GM21515 (cell line): ENCODE measurements at regions not wholly inside any gene's neighbourhood (a gene's known extent, or its start where the extent isn't known, plus 50 kb on each side); places are given as distances from the start of the nearest gene placed in this dataset.

ENCODE experiments used
- ATAC-seq: cut with Tn5 transposase; IDR thresholded peaks from one replicate; pipeline ENCODE4 v1.9.1; 2021; ENCODE audit not compliant: unreplicated experiment

DNA sequence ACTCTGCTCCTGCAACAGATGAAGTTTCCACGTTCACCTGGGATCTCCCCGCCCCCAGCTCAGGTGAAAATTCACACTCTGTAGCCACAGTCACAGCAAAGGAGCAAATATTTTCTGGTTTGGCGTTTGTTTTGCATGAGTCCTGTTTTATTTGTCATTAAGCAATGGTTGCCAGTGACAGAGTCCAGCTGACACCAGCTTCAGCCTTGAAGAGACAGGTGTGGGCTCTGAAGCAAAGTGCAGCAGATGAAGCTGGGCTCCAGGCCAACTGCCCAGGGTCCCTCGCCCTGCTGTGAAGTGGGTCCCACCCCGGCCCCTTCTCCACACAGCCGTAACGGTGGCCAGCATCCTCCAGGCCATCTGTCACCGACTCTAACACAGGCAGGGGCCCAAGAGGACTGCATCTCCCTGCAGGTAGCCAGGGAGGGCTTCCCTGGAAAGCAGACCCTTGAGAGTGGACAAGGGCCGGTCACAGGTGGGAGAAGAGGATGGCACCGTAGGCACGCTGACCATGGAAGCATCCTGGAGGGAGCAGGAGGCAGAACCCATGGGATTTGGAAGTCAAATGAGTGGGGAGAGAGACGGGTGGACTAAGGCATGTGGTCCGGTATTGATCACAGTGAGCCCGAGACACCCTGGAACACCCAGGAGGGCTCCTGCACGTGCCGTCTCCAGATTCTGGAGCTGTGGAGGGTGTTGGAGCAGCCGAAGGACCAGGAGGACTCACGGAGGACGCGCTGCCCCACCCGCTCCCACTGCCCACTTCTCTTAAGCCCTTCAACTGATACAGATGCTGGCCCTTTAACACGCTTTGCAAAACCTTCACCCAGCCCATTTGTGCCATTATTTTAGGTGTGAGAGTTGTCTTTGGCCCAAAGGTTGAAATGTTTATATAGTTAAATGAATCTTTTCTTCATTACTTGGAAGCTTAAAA lies 294.5 kb downstream of the BRD1 start:
- ATAC-seq, result no peak

DNA sequence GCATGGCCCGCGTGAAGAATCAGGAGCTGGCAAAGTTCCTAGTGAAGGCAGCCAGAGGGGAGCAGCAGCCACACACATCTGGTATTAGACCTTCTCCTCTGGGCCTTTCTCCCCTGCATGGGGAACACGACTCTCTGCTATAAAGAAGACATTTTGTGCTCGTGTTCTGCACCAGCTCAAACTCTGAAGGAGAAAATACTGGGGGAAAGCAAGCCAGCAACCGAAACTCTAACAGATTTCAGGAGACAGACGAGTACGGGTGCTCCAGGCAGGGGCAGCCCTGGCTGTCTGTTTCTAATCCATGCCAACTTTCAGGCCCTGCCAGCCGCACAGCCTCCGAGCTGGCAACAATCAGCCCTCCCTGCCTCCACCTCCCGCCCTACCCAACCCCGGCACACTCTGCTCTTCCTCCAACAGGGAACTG lies 296.3 kb downstream of the BRD1 start:
- no peak for ATAC-seq

DNA sequence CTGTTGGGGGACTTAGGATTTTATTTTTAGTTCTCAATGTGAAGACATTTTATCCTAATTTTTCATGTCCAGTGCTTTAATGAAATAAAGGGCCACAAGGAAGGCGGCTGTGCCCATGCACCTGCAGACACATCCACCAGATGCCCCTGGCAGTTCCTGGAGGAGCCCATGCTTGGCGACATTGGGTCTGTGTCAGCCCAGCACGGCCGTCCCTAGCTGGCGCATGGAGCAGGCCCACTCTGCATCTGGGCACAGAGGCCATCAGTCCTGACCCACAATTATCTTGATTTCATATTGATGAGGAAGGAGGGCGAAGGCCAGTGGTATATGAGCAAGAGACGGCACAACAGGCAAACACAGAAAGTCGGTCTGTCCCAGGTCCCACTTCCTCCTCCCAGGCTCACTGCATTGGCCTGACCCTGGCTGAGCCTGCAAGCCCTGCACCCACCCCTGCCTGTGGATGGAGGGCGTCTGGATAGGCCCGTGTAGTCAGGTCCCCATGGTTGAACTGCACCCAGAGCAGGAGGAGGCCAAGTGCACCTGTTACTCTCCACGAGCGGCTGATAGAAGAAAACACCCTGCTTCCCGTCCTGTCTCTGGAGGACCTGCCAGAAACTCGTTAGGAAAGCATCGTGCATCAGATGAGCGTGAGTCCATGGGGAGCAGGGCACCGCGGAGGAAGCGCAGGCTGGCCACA lies 296.9 kb downstream of the BRD1 start:
- ATAC-seq, result no peak

DNA sequence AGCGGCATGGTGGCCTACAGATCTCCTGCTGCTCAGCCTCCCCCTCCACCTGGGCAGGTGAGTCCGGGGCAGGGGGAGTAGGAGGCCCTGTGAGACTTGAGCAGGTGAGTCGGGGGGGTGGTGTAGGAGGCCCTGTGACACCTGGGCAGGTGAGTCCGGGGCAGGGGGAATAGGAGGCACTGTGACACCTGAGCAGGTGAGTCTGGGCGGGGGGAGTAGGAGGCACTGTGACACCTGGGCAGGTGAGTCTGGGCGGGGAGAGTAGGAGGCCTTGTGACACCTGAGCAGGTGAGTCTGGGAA lies 299.3 kb downstream of the BRD1 start:
- no peak for ATAC-seq

DNA sequence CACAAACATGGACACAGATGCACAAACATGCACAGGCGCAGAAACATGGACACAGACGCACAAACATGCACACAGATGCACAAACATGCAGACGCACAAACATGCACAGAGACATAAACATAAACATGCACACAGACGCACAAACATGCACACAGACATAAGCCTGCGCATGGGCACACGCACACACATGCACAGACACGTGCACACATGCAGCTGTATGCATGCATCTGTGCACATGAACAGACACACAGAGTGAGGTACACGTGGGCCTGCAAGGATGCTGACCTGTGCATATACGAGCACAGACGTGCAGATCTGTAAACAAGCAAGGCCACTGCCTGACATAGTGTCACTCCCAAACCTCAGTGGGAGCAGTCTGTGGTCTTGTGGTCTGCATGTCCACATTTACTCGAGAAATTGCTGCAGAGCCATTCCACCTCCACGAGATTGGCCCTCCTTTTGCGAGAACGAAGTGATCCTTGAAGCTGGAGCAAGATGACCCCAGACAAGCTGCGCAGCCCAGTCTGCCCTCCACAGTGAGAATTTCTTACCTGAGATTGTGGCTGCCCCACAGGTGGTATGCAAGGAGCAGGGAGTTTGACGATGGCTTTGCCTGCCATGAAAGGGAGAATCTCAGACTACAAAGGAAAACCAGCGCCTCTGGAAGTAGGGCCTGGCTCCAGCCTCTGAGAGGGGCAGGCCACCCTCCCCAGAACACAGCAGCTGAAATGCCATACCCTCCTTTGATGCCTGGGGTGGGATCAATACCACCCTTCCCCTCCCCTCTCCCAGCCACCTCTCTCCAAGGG lies 299.9 kb downstream of the BRD1 start:
- no peak for ATAC-seq

DNA sequence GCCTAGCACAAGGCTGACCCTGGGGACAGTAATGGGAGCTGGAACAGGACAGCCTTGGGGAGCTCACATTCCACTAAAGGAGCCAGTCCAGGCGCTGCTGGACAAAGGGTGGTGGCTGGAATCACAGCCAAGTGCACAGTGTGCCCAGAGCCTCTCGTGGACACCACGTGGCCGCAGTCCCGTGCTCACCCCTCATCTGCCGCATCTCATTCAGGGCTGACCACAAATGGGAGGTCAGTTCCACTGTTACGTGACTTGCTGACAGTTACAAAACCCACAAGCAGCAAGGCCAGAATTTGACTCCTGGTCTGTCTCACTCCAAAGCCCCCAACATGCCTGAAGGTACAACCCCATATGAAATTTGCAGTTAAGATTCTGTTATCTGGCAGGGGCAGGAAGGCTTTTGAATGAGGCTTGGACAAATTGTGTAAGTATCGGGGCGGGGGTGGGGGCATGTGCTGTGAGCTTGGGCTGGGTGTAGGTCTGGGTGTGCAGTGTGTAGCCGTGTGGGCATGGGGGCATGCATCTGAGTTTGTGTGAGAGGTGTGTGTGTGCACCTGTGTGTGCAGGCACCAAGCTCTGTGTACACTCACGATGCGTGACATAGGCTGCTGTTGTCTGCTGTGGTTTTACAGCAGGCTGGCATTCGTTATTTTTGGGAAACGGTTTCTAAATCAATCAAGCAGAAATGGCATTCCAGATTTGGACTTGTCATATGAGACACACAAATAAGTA lies 301.7 kb downstream of the BRD1 start:
- ATAC-seq, result no peak

DNA sequence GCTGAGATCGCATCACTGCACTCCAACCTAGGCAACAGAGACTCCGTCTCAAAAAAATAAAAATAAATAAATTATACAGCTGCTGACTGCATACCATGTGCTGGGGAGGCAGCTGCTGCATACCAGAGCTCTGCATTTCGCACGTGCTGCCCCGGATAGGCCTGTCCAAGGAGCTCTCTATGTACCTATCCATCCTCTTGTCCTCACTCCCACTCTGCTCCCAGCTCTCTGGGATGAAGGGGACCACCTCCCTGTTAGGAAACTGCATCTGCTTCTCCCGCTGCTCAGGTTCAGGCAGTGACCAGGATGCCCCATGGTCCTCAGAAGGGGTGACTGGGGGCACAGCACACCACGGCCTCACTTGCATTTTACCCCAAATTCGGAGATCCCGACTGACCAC lies 302.3 kb downstream of the BRD1 start:
- ATAC-seq, result no peak

DNA sequence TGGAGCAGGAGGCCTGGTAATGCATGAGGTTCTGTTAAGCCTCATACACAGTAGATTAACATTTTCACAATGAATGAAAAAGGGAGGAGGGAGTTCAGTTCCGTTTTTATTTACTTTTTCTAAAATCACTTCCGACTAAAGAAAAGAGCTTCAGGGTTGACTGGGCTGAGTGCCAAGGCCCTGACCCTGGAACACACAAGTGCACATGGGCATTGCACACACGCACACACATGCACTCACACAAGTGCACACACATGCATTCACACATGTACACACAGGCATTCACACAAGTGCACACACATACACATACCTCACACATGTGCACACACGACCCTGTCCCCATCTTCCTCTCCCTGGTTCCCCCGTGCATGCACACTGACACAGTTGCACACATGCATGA lies 303.3 kb downstream of the BRD1 start:
- no peak for ATAC-seq

DNA sequence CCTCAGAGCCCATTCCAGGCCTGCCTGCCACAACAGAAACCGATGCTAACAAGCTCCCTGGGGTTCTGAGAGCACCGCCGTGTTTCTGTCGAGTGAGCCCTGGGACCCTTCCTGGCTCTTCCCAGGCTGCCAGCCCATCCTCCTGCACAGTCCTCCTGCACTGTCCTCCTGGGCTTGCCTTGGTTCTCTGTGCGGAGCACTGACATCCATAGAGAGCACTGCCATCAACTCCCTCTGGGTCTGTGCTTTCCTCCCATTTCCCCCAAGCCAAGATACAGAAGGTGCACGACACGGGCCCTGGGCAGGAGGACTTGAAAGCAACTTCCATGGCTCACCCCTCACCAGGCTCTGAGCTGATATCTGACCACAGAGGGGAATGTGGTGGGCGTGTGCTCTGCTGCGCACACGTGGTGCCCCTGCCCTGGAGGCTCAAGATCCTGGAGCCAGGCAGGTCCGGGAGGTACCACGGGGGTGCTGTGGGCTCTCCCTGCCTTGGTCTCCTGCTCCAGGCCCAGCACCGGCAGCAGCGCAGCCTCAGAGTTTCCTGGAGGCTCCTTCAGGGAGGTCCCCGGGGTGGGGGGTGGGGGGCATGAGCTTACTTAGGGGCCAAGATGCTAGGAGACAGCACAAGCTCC lies 304.2 kb downstream of the BRD1 start:
- no peak for ATAC-seq

DNA sequence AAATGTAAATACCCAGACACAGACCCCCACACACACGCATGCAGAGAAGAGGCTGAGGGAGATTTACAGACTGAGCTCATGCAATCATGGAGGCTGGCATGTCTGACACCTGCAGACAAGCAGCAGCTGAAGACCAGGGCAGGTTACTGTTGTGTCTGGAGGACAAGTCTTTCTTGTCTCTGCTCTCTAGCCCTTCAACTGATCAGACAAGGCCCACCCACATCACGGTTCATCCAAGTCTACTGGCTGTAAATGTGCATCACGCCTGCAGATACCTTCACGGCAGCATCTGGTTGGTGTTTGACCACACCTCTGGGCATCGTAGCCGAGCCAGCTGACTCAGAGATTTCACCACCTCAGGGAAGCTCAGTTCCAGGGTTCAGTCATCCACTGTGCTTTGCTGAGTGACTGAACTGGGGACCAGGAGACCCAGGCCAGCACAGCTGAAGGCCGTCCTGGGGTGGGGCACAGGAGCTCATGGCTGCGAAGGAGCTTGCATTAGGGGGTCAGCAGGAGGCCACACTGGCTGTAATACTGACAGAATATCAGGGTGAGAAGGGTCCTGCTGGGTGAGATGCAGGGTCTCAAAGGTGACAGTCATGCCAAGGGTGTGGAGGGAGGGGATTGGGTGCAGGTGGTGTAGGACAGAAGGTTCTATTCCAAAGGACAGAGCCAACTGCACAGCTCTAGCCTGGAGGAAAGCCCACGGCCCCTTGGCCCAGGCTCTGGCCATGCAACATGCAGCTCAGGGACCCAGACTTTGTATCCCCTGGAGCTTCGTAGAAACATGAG lies 304.9 kb downstream of the BRD1 start:
- no peak for ATAC-seq

DNA sequence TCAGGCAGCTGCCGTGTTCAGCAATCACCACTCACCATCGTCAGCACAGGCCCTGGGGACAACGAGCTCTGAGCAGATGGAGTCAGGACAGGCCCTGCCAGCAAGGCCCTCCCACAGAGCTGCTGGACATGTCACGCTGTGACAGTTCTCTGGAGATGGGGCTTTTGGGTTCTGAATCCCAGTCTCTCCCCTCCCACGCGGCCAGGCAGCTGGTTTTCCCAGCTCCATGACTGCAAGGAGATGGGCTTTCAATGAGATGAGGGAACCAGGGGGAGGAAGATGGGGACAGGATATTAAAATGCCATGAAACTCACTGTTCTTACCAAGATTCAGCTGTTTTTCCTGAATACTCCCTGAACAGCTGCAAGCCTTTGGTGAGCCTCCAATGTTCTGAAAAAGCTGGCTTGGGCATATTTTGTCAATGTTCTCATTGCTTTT lies 305.9 kb downstream of the BRD1 start:
- no peak for ATAC-seq

DNA sequence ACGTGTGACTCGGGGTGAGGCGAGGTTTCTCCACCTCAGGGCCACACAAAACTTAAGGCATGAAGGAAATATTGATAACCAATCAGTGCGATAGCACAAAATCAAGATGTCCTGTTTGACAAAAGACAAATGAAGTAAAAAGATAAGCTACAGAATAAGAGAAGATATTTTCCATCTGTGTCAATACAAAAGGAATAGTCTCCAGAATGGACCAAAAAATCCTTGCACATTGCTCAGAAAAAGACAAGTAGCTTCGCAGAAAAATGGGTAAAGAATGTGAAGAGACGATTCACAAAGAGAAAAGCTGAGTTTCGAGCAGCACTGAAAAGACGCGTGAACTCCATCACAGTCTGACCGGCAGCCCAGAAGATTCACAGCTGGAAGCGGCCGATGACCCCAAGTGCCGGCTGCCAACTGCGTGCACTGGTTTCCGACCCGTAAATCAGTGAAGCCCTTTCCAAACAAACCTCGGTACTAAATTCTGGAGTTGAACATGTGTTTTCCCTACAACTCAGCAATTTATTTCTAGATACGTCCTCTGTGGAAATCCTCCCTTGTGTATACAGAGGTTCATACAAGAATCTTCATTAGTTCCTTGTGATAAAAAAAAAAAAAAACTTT lies 308.4 kb downstream of the BRD1 start:
- ATAC-seq, result no peak

DNA sequence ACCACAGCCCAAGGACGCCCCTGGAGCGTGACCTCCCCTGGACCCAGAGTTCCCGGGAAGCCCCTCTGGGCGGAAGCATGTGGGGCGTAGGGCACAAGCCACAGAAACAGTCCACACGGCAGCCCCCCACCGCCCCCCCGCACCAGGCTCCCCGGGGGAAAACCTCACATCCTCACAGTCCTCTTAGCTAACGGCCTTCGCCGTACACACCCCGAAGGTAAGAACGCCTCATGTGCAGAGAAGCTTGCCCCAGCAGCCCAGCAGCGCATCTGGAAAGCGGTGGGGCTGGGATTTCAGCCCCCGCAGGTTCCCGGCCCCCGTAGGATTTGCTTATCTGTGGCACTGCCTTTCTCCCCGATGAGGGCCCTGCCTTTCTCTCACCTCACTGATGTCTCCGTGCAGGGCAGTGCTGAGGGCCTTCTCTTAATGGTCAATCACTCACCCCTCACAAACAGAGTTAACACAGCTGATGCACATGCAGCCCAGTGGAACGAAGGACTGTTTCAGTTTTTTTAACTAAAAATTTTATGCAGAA lies 309.2 kb downstream of the BRD1 start:
- no peak for ATAC-seq

DNA sequence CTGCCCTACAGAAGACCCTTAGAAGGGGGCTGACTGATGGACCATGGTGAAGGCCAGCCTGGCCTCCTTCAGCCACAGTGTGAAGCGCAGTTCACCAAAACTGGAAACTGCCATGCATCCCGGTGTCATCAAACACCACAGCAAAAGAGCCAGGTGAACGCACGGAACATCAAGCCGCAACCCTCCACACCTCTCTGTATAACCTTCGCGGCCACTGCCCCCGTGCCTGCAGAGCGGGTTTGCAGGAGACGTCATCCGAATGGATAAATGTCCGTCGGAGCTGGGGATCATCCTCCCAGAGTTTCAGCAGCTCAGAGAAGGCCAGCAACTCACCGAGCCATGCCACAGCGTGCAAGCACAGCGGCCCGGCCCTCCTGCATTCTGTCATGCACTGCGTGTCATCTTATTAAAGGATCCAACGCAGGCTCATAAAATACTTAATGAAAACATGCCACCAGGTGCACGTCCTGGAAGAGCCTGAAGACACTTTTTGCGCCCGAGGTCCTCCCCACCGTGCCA lies 309.9 kb downstream of the BRD1 start:
- ATAC-seq, result no peak

DNA sequence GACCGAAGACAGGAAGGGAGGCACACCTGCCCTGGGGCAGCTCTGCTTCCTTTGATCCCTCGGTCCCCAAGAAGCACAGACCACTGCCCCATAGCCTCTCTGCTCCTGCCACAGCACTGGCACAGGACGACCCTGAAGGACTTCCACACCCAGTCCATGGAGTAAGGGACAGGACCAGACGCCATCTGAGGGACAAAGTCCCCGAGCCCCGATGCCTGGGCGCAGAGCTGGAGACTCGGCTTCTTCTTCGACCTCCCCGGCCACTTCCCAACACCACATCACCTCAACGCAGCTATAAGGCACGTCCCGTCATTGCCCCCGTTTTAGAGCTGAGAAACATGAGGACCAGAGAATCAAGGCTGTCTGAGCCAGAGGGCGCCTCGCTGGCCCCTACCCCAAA lies 310.5 kb downstream of the BRD1 start:
- no peak for ATAC-seq

DNA sequence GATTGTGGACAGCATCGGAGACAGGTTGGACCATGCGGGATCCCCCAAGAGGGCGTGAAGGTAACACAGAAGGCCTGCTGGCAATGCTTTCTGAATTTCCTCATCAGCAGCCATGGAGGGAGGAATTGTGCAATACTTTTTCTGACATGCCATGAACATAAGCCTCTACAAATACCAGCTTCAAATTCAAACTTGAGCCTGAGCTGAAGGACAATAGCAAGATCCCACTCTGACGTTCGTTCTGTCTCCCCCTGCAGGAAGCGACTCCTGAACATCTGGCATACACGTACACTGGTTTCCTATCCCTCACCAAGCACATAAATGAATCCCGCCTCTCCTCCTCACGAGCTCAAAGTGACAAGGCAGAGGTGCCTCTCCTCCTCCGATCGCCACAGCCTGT lies 312.2 kb downstream of the BRD1 start:
- no peak for ATAC-seq

DNA sequence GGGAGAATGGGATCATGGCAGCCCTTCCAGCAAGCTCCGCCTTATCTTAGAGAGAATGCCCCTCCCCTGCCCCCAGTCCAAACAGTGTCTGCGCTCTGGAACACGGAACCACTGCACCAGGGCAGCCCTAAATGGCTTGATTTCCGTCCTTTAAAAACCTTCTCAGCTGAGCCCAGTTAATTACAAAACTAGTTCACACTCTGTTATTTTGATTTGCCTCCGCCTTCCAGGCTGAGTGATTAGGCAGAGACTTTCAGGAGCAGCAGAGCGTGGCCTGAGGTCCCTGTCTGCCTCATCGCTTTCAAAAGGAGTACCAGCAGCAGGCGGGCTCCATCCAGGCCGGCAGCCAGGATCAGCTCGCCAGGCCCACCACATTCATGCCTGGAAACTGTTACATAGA lies 313.0 kb downstream of the BRD1 start:
- no peak for ATAC-seq

DNA sequence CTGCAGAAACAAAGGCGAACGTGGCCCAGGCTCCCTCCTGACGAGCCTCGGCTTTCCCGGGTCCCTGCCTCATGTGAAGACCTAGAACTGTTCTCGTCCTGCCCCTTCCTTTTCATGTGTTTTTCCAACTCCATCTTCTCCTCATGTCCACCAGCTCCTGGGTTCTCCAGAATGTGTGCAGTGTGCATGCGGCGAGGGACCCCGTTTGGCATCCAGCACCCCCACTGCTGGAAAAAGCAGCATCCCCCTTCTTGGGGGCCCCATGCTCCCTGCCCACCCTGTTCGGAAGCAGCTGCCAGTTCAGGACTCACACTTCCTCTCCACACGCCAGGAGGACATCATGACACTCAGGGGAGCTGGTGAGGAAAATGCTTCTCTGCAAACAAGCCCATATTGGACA lies 313.5 kb downstream of the BRD1 start:
- no peak for ATAC-seq

DNA sequence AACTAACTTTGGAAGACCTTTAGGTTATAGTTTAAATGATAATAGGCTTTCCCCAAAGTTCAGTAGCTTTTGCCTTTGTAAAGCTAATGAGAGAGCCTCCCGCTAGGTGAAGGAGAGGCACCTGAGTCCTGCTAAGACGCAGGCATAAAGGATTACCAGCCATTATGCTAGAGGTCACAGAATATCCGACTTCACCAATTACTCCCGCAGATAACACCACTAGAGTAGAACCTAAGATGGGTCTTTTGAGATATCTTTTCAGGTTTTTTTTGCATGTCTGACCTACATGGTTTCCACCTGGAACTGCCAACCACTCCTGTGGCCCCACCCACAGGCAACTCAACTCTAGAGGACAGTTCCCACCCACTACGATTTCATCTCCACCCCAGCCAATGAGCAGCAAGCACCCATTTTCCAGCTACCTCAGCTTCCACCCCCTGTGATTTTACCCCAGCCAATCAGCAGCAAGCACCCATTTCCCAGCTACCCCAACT lies 314.3 kb downstream of the BRD1 start:
- no peak for ATAC-seq
